HL-60 (cell line): ENCODE measurements at regions not wholly inside any gene's neighbourhood (a gene's known extent, or its start where the extent isn't known, plus 50 kb on each side); places are given as distances from the start of the nearest gene placed in this dataset.

Source experiments
- CTCF ChIP-seq: IDR thresholded peaks from one replicate; pipeline ENCODE4 v1.5.1; 2011; ENCODE audit warnings: low read length, control low read depth, inconsistent platforms; ENCODE audit not compliant: insufficient read depth
- GABPA ChIP-seq: IDR thresholded peaks from 2 replicates; pipeline ENCODE4 v1.6.1; 2012; ENCODE audit warnings: low read depth
- POLR2AphosphoS5 ChIP-seq: IDR thresholded peaks from 2 replicates; pipeline ENCODE4 v1.6.1; 2012; ENCODE audit warnings: low read depth
- REST ChIP-seq: IDR thresholded peaks from 2 replicates; pipeline ENCODE4 v1.6.1; 2012; ENCODE audit warnings: low read depth; ENCODE audit not compliant: insufficient replicate concordance
- SPI1 ChIP-seq: IDR thresholded peaks from 2 replicates; pipeline ENCODE4 v1.6.1; 2012; ENCODE audit warnings: low read depth, mild to moderate bottlenecking, borderline replicate concordance

GRCh38 chr17:33381201-33381600, 88.1 kb upstream of the ASIC2 start:
- TF ChIP-seq CTCF (no peak), REST (no peak), POLR2AphosphoS5 (no peak), GABPA (no peak), SPI1 (no peak)
